Fibroblast of villous mesenchyme (primary cell): ENCODE measurements at regions not wholly inside any gene's neighbourhood (a gene's known extent, or its start where the extent isn't known, plus 50 kb on each side); places are given as distances from the start of the nearest gene placed in this dataset.

Experiments
- DNase-seq: peaks from one replicate; pipeline ENCODE4 v3.0.0-alpha.2; 2010; ENCODE audit warnings: low read depth
- H3K4me3 ChIP-seq: 2 replicates; pipeline ENCODE4 v1.5.1; 2011; ENCODE audit warnings: low read depth, mild to moderate bottlenecking, low read length
- TF ChIP-seq, protein P1 (sequence below): IDR thresholded peaks from 2 replicates; pipeline ENCODE4 v1.5.1; 2012; ENCODE audit warnings: low read depth, mild to moderate bottlenecking, low read length; ENCODE audit not compliant: insufficient read depth

- TF ChIP-seq, protein P1, sequence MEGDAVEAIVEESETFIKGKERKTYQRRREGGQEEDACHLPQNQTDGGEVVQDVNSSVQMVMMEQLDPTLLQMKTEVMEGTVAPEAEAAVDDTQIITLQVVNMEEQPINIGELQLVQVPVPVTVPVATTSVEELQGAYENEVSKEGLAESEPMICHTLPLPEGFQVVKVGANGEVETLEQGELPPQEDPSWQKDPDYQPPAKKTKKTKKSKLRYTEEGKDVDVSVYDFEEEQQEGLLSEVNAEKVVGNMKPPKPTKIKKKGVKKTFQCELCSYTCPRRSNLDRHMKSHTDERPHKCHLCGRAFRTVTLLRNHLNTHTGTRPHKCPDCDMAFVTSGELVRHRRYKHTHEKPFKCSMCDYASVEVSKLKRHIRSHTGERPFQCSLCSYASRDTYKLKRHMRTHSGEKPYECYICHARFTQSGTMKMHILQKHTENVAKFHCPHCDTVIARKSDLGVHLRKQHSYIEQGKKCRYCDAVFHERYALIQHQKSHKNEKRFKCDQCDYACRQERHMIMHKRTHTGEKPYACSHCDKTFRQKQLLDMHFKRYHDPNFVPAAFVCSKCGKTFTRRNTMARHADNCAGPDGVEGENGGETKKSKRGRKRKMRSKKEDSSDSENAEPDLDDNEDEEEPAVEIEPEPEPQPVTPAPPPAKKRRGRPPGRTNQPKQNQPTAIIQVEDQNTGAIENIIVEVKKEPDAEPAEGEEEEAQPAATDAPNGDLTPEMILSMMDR = no peak
- H3K4me3 ChIP-seq = no peak overlapping the region
- no peak for DNase-seq
Observed at GRCh38 chr2:223223156-223223555, 171.2 kb downstream of the KCNE4 start.

DNA sequence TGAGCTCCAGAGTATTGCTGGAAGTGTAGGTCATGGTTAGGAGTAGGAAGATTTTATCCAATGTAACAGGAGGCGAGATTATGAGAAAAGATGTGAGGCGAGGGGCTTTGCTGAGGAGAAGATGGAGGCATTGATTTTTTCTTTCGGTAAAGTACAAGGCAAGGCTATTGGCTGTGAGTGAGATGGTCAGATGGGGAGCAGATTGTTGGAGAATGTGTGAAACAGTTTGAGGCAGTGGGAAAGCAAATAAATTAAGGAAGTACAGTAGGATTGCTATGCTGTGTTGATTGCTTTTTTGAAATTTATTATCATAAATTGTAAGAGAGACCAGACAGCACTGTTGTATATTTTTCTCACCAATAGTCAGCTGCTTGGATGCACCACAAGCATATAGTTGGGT is 173.3 kb downstream of the KCNE4 start:
- H3K4me3 ChIP-seq = no peak overlapping the region
- TF ChIP-seq, protein P1 = no peak
- DNase-seq = no peak

GRCh38 chr2:223226264-223226663 is 174.3 kb downstream of the KCNE4 start:
- TF ChIP-seq, protein P1 = no peak
- DNase-seq = no peak
- H3K4me3 ChIP-seq = no peak overlapping the region

- TF ChIP-seq, protein P1 = no peak
- no peak for DNase-seq
- H3K4me3 ChIP-seq = no peak overlapping the region
Observed at GRCh38 chr2:223227338-223227737, 175.3 kb downstream of the KCNE4 start.

DNA sequence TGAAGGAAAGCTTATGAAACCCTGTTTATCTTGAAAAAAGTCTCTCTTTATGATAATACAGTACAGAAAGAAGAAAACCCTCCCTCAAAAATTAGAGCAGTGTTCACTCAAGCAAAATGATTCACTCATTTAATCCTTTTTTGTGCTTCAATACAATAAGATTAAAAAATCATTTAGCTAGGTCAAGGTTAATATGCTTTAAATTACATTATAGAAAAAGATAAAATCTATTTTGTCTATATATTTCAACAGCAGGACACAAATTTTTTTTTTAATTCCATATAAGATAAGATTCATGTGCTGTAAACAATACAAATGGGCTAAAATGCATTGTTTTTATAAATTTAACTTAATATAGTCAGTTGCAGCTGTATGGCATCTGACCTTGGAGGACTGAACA is 176.9 kb downstream of the KCNE4 start:
- no peak overlapping the region for H3K4me3 ChIP-seq
- no peak for DNase-seq
- TF ChIP-seq, protein P1 = no peak

- DNase-seq = peak; percentile 4
- H3K4me3 ChIP-seq = no peak overlapping the region
- TF ChIP-seq, protein P1 = no peak
Observed at GRCh38 chr2:223230352-223230751, 178.4 kb downstream of the KCNE4 start.

- no peak for DNase-seq
- no peak overlapping the region for H3K4me3 ChIP-seq
- TF ChIP-seq, protein P1 = no peak
Observed at GRCh38 chr2:223232285-223232684, 180.3 kb downstream of the KCNE4 start.
